Ascending aorta (tissue), 2 donors: ENCODE measurements at regions not wholly inside any gene's neighbourhood (a gene's known extent, or its start where the extent isn't known, plus 50 kb on each side); places are given as distances from the start of the nearest gene placed in this dataset.

Experiments used
- DNase-seq, 2 donors: peaks; one replicate each; pipeline ENCODE4 v3.0.0-alpha.2; 2019; ENCODE audit warnings: low spot score in 2 of 2
- H3K27ac ChIP-seq, 2 donors: fragments of 200-600 bp; sonication (generic); one replicate each; pipeline ENCODE4 v1.5.1; 2016 to 2017; ENCODE audit warnings: mild to moderate bottlenecking in 1 of 2
- H3K27me3 ChIP-seq: fragments of 200-600 bp; sonication (generic); one replicate; pipeline ENCODE4 v1.5.1; 2017
- H3K36me3 ChIP-seq, 2 donors: fragments of 200-600 bp; sonication (generic); one replicate each; pipeline ENCODE4 v1.5.1; 2016
- H3K4me1 ChIP-seq, 2 donors: fragments of 200-600 bp; sonication (generic); one replicate each; pipeline ENCODE4 v1.5.1; 2016 to 2017; ENCODE audit warnings: mild to moderate bottlenecking in 1 of 2
- H3K4me3 ChIP-seq, 2 donors: fragments of 200-600 bp; sonication (generic); one replicate each; pipeline ENCODE4 v1.5.1; 2016 to 2017; ENCODE audit warnings: mild to moderate bottlenecking in 1 of 2
- H3K9me3 ChIP-seq, 2 donors: fragments of 200-600 bp; sonication (generic); one replicate each; pipeline ENCODE4 v1.5.1; 2016
- intact Hi-C: fragments of 100-400 bp; cut with DNase I; formaldehyde crosslinking; loops from one replicate; pipeline ENCODE4 v1.15.1; 2023
- TF ChIP-seq, protein P1 (sequence below), 3 experiments: fragments of 200-600 bp in 2 of 3; fragments of 450-650 bp in 1 of 3; sonication (generic) in 2 of 3; IDR thresholded peaks; one replicate each; pipeline ENCODE4 v1.5.1; 2016 to 2019; ENCODE audit warnings: antibody characterized with exemption in 3 of 3, mild to moderate bottlenecking in 1 of 3, moderate library complexity in 1 of 3

GRCh38 chr20:39225978-39226377, 263.8 kb downstream of the DHX35 start:
- Histone ChIP-seq H3K27ac (no peak overlapping the region), H3K4me3 (no peak overlapping the region), H3K4me1 (no peaks in the 10 kb centered on the region), H3K27me3 (no peaks in the 10 kb centered on the region), H3K36me3 (no peaks in the 10 kb centered on the region), H3K9me3 (no peaks in the 10 kb centered on the region)
- no peak for DNase-seq
- TF ChIP-seq, protein P1, sequence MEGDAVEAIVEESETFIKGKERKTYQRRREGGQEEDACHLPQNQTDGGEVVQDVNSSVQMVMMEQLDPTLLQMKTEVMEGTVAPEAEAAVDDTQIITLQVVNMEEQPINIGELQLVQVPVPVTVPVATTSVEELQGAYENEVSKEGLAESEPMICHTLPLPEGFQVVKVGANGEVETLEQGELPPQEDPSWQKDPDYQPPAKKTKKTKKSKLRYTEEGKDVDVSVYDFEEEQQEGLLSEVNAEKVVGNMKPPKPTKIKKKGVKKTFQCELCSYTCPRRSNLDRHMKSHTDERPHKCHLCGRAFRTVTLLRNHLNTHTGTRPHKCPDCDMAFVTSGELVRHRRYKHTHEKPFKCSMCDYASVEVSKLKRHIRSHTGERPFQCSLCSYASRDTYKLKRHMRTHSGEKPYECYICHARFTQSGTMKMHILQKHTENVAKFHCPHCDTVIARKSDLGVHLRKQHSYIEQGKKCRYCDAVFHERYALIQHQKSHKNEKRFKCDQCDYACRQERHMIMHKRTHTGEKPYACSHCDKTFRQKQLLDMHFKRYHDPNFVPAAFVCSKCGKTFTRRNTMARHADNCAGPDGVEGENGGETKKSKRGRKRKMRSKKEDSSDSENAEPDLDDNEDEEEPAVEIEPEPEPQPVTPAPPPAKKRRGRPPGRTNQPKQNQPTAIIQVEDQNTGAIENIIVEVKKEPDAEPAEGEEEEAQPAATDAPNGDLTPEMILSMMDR (IDR thresholded peaks at IDR 0.05): no peak
- intact Hi-C loops: no loop called here

GRCh38 chr20:39225536-39225935, 263.4 kb downstream of the DHX35 start:
- H3K27ac ChIP-seq: no peak overlapping the region
- DNase-seq: no peak
- H3K4me3 ChIP-seq: no peak overlapping the region
- no peaks in the 10 kb centered on the region for H3K36me3 ChIP-seq
- TF ChIP-seq, protein P1 (IDR thresholded peaks at IDR 0.05): no peak
- intact Hi-C loops: no loop called here
- no peaks in the 10 kb centered on the region for H3K9me3 ChIP-seq
- no peaks in the 10 kb centered on the region for H3K27me3 ChIP-seq
- no peaks in the 10 kb centered on the region for H3K4me1 ChIP-seq

- no peak for DNase-seq
- H3K27me3 ChIP-seq: no peaks in the 10 kb centered on the region
- no peak overlapping the region for H3K27ac ChIP-seq
- intact Hi-C loops: no loop called here
- H3K4me1 ChIP-seq: no peaks in the 10 kb centered on the region
- H3K4me3 ChIP-seq: no peak overlapping the region
- TF ChIP-seq, protein P1 (IDR thresholded peaks at IDR 0.05): no peak
- no peaks in the 10 kb centered on the region for H3K9me3 ChIP-seq
- no peaks in the 10 kb centered on the region for H3K36me3 ChIP-seq
Observed at GRCh38 chr20:39222101-39222500, 260.0 kb downstream of the DHX35 start.

- H3K4me3 ChIP-seq: no peak overlapping the region
- H3K4me1 ChIP-seq: no peaks in the 10 kb centered on the region
- H3K36me3 ChIP-seq: no peaks in the 10 kb centered on the region
- intact Hi-C loops: no loop called here
- TF ChIP-seq, protein P1 (IDR thresholded peaks at IDR 0.05): no peak
- H3K27ac ChIP-seq: no peak overlapping the region
- H3K27me3 ChIP-seq: no peaks in the 10 kb centered on the region
- DNase-seq: no peak
- H3K9me3 ChIP-seq: no peaks in the 10 kb centered on the region
Observed at GRCh38 chr20:39216195-39216594, 254.1 kb downstream of the DHX35 start.

GRCh38 chr20:39214828-39215227, 252.7 kb downstream of the DHX35 start:
- no peak for DNase-seq
- intact Hi-C loops: no loop called here
- TF ChIP-seq, protein P1 (IDR thresholded peaks at IDR 0.05): no peak
- no peak overlapping the region for H3K4me3 ChIP-seq
- H3K36me3 ChIP-seq: no peaks in the 10 kb centered on the region
- no peak overlapping the region for H3K27ac ChIP-seq
- H3K27me3 ChIP-seq: no peaks in the 10 kb centered on the region
- H3K9me3 ChIP-seq: no peaks in the 10 kb centered on the region
- H3K4me1 ChIP-seq: no peaks in the 10 kb centered on the region

- Histone ChIP-seq H3K27ac (no peak overlapping the region), H3K4me1 (no peaks in the 10 kb centered on the region), H3K9me3 (no peaks in the 10 kb centered on the region), H3K4me3 (no peak overlapping the region), H3K27me3 (no peaks in the 10 kb centered on the region), H3K36me3 (no peaks in the 10 kb centered on the region)
- intact Hi-C loops: no loop called here
- no peak for DNase-seq
- TF ChIP-seq, protein P1 (IDR thresholded peaks at IDR 0.05): no peak
Observed at GRCh38 chr20:39213476-39214145, 251.5 kb downstream of the DHX35 start.
